OCI-LY7 (cell line): ENCODE measurements at regions not wholly inside any gene's neighbourhood (a gene's known extent, or its start where the extent isn't known, plus 50 kb on each side); places are given as distances from the start of the nearest gene placed in this dataset.

Experiments
- CTCF ChIP-seq: fragments of 200-600 bp; sonication (generic); conservative IDR thresholded peaks from 2 replicates; pipeline ENCODE4 v1.5.1; 2014; ENCODE audit warnings: mild to moderate bottlenecking, antibody characterized with exemption, low read length, moderate library complexity, mixed read lengths
- EZH2phosphoT487 ChIP-seq: fragments of 200-600 bp; sonication (generic); IDR thresholded peaks from 2 replicates; pipeline ENCODE4 v1.6.1; 2018; ENCODE audit warnings: low read depth, borderline replicate concordance, mild to moderate bottlenecking, mixed run types, antibody characterized with exemption, low read length, moderate library complexity, mixed read lengths

- no peak for TF ChIP-seq CTCF
- no peak for TF ChIP-seq EZH2phosphoT487
Observed at GRCh38 chr9:91099436-91099835, 262.3 kb downstream of the AUH start.
